Omental fat pad (tissue), 3 donors: ENCODE measurements at regions not wholly inside any gene's neighbourhood (a gene's known extent, or its start where the extent isn't known, plus 50 kb on each side); places are given as distances from the start of the nearest gene placed in this dataset.

Source experiments
- ATAC-seq: fragments of 150-250 bp; one replicate; pipeline ENCODE4 v1.9.1; 2016; ENCODE audit warnings: mild to moderate bottlenecking, moderate library complexity; ENCODE audit not compliant: low FRiP score
- DNase-seq: peaks from one replicate; pipeline ENCODE4 v3.0.0-alpha.2; 2019; ENCODE audit warnings: low spot score
- CTCF ChIP-seq, 3 donors: fragments of 450-650 bp; IDR thresholded peaks; one replicate each; pipeline ENCODE4 v1.5.1; 2016 to 2017; ENCODE audit warnings: antibody characterized with exemption in 3 of 3, mild to moderate bottlenecking in 3 of 3, moderate library complexity in 2 of 3

- DNase-seq, result no peak
These were observed 283.1 kb upstream of the FOXG1 start for GRCh38 chr14:28483506-28483905.

GRCh38 chr14:28488684-28489083, 277.9 kb upstream of the FOXG1 start:
- TF ChIP-seq CTCF (IDR thresholded peaks at IDR 0.05), result no peak
- DNase-seq, result no peak

More at GRCh38 chr14:28483506-28483905, 283.1 kb upstream of the FOXG1 start:
- TF ChIP-seq CTCF (IDR thresholded peaks at IDR 0.05), result no peak
- ATAC-seq, result no peak

GRCh38 chr14:28493516-28493915, 273.1 kb upstream of the FOXG1 start:
- no peak for TF ChIP-seq CTCF (IDR thresholded peaks at IDR 0.05)
- no peak for DNase-seq

More at GRCh38 chr14:28488684-28489083, 277.9 kb upstream of the FOXG1 start:
- ATAC-seq, result no peak

DNA sequence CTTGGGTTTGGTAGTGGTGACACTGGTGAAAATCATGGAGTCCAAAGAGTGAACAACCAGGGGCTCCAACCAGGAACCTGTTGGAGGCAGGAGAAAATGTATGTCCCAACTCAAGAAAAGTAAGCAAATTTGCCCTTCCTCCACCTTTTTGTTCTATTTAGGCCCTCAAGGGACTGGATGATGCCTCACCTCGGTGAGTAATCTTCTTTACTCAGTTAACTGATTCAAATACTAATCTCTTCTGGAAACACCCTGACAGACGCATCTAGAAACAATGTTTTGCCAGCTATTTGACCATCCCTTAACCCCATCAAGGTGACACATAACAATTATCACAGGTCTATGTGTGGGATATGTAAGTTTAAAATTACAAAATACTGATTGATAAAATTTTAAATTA, 272.4 kb upstream of the FOXG1 start:
- no peak for DNase-seq
- TF ChIP-seq CTCF (IDR thresholded peaks at IDR 0.05), result no peak
- ATAC-seq, result no peak

More at GRCh38 chr14:28493516-28493915, 273.1 kb upstream of the FOXG1 start:
- no peak for ATAC-seq

GRCh38 chr14:28496364-28496763, 270.2 kb upstream of the FOXG1 start:
- no peak for TF ChIP-seq CTCF (IDR thresholded peaks at IDR 0.05)
- DNase-seq, result no peak
- no peak for ATAC-seq

GRCh38 chr14:28502517-28502916, 264.1 kb upstream of the FOXG1 start:
- ATAC-seq (no peak), DNase-seq (no peak)
- TF ChIP-seq CTCF (IDR thresholded peaks at IDR 0.05), result no peak

DNA sequence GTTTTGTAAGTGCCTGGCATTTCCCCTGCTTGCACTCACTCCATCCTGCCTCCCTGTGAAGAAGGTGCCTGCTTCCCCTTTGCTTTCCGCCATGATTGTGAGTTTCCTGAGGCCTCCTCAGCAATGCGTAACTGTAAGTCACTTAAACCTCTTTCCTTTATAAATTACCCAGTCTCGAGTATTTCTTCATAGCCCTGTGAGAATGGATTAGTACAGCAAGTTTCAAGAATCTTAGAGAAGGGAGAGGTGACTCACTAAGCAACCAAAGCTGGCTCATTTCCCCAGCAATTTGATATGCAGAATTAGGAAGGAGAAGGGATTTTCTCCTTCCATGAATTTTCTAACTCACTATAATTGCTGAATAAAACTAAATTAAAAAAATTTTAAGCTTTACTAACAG, 251.0 kb upstream of the FOXG1 start:
- TF ChIP-seq CTCF (IDR thresholded peaks at IDR 0.05), result no peak
- no peak for ATAC-seq

More for the DNA sequence above, 251.0 kb upstream of the FOXG1 start:
- no peak for DNase-seq
